ENCODE measurements at regions not wholly inside any gene's neighbourhood (a gene's known extent, or its start where the extent isn't known, plus 50 kb on each side); places are given as distances from the start of the nearest gene placed in this dataset.

GRCh38 chr3:139264375-139264774 lies 79.4 kb upstream of the MRPS22 start:
- TF ChIP-seq, protein P1, sequence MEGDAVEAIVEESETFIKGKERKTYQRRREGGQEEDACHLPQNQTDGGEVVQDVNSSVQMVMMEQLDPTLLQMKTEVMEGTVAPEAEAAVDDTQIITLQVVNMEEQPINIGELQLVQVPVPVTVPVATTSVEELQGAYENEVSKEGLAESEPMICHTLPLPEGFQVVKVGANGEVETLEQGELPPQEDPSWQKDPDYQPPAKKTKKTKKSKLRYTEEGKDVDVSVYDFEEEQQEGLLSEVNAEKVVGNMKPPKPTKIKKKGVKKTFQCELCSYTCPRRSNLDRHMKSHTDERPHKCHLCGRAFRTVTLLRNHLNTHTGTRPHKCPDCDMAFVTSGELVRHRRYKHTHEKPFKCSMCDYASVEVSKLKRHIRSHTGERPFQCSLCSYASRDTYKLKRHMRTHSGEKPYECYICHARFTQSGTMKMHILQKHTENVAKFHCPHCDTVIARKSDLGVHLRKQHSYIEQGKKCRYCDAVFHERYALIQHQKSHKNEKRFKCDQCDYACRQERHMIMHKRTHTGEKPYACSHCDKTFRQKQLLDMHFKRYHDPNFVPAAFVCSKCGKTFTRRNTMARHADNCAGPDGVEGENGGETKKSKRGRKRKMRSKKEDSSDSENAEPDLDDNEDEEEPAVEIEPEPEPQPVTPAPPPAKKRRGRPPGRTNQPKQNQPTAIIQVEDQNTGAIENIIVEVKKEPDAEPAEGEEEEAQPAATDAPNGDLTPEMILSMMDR (IDR thresholded peaks at IDR 0.05) = no peak
- no peak for TF ChIP-seq EZH2 (IDR thresholded peaks at IDR 0.05)

Measured in neural progenitor cell (in vitro differentiated cells).